ENCODE measurements at regions not wholly inside any gene's neighbourhood (a gene's known extent, or its start where the extent isn't known, plus 50 kb on each side); places are given as distances from the start of the nearest gene placed in this dataset.

GRCh38 chr3:4042869-4043268 lies 243.6 kb downstream of the LRRN1 start:
- no peak overlapping the region for H3K4me3 Mint-ChIP-seq (ENCODE audit: unreplicated experiment)
- Histone ChIP-seq H3K36me3 (ENCODE audit: insufficient read depth, low read length) (no peaks in the 10 kb centered on the region), H3K4me3 (ENCODE audit: insufficient read depth, low read depth, low read length) (no peak overlapping the region), H3K27me3 (ENCODE audit: insufficient read depth, low read length) (no peaks in the 10 kb centered on the region), H3K79me2 (ENCODE audit: insufficient read depth, low read length) (no peaks in the 10 kb centered on the region), H3K4me2 (ENCODE audit: low read length) (no peak overlapping the region), H3K9ac (ENCODE audit: low read length) (no peak overlapping the region), H4K20me1 (ENCODE audit: insufficient read depth, low read length) (no peaks in the 10 kb centered on the region), H3K9me3 (ENCODE audit: insufficient read depth, low read depth, low read length) (no peaks in the 10 kb centered on the region), H3K27ac (ENCODE audit: low read depth, low read length) (no peak overlapping the region), H3K4me1 (ENCODE audit: insufficient read depth, low read length) (no peaks in the 10 kb centered on the region), H2AFZ (ENCODE audit: low read depth, low read length) (no peak overlapping the region)
- DNase-seq (ENCODE audit: low read depth) (no peak), FAIRE-seq (no peak)
- no peaks in the 10 kb centered on the region for H3K36me3 Mint-ChIP-seq (ENCODE audit: low read depth, unreplicated experiment)
- H3K27me3 Mint-ChIP-seq (ENCODE audit: low read depth, unreplicated experiment): no peaks in the 10 kb centered on the region
- no peaks in the 10 kb centered on the region for H3K9me3 Mint-ChIP-seq (ENCODE audit: unreplicated experiment)
- H3K27ac Mint-ChIP-seq (ENCODE audit: unreplicated experiment): no peak overlapping the region
- H3K4me1 Mint-ChIP-seq (ENCODE audit: low read depth, unreplicated experiment): no peaks in the 10 kb centered on the region
- no peak for TF ChIP-seq EZH2 (IDR thresholded peaks at IDR 0.05; ENCODE audit: insufficient read depth, low read length)
- TF ChIP-seq CTCF (IDR thresholded peaks at IDR 0.05; ENCODE audit: insufficient read depth, low read depth, low read length): no peak

- Histone ChIP-seq H3K27me3 (ENCODE audit: insufficient read depth, low read length) (no peaks in the 10 kb centered on the region), H3K27ac (ENCODE audit: low read depth, low read length) (no peak overlapping the region), H3K4me2 (ENCODE audit: low read length) (no peak overlapping the region), H2AFZ (ENCODE audit: low read depth, low read length) (no peak overlapping the region), H3K79me2 (ENCODE audit: insufficient read depth, low read length) (no peaks in the 10 kb centered on the region), H3K9ac (ENCODE audit: low read length) (no peak overlapping the region), H4K20me1 (ENCODE audit: insufficient read depth, low read length) (no peaks in the 10 kb centered on the region), H3K9me3 (ENCODE audit: insufficient read depth, low read depth, low read length) (no peaks in the 10 kb centered on the region), H3K36me3 (ENCODE audit: insufficient read depth, low read length) (no peaks in the 10 kb centered on the region), H3K4me1 (ENCODE audit: insufficient read depth, low read length) (no peaks in the 10 kb centered on the region), H3K4me3 (ENCODE audit: insufficient read depth, low read depth, low read length) (no peak overlapping the region)
- TF ChIP-seq CTCF (IDR thresholded peaks at IDR 0.05; ENCODE audit: insufficient read depth, low read depth, low read length): no peak
- TF ChIP-seq EZH2 (IDR thresholded peaks at IDR 0.05; ENCODE audit: insufficient read depth, low read length): no peak
- Mint-ChIP-seq H3K9me3 (ENCODE audit: unreplicated experiment) (no peaks in the 10 kb centered on the region), H3K27me3 (ENCODE audit: low read depth, unreplicated experiment) (no peaks in the 10 kb centered on the region), H3K4me1 (ENCODE audit: low read depth, unreplicated experiment) (no peaks in the 10 kb centered on the region), H3K36me3 (ENCODE audit: low read depth, unreplicated experiment) (no peaks in the 10 kb centered on the region), H3K27ac (ENCODE audit: unreplicated experiment) (no peak overlapping the region), H3K4me3 (ENCODE audit: unreplicated experiment) (no peak overlapping the region)
- peak; percentile 3 for DNase-seq (ENCODE audit: low read depth)
- no peak for FAIRE-seq
These were observed 244.8 kb downstream of the LRRN1 start for GRCh38 chr3:4043867-4044575.

- no peak overlapping the region for H2AFZ ChIP-seq (ENCODE audit: low read depth, low read length)
- no peak overlapping the region for H3K4me2 ChIP-seq (ENCODE audit: low read length)
- Mint-ChIP-seq H3K4me1 (ENCODE audit: low read depth, unreplicated experiment) (no peaks in the 10 kb centered on the region), H3K9me3 (ENCODE audit: unreplicated experiment) (no peaks in the 10 kb centered on the region), H3K36me3 (ENCODE audit: low read depth, unreplicated experiment) (no peaks in the 10 kb centered on the region), H3K27me3 (ENCODE audit: low read depth, unreplicated experiment) (no peaks in the 10 kb centered on the region), H3K4me3 (ENCODE audit: unreplicated experiment) (no peak overlapping the region), H3K27ac (ENCODE audit: unreplicated experiment) (no peak overlapping the region)
- H3K4me3 ChIP-seq (ENCODE audit: insufficient read depth, low read depth, low read length): no peak overlapping the region
- H3K79me2 ChIP-seq (ENCODE audit: insufficient read depth, low read length): no peaks in the 10 kb centered on the region
- H3K4me1 ChIP-seq (ENCODE audit: insufficient read depth, low read length): no peaks in the 10 kb centered on the region
- H3K9ac ChIP-seq (ENCODE audit: low read length): no peak overlapping the region
- H3K27ac ChIP-seq (ENCODE audit: low read depth, low read length): no peak overlapping the region
- H3K27me3 ChIP-seq (ENCODE audit: insufficient read depth, low read length): no peaks in the 10 kb centered on the region
- no peaks in the 10 kb centered on the region for H3K36me3 ChIP-seq (ENCODE audit: insufficient read depth, low read length)
- TF ChIP-seq CTCF (IDR thresholded peaks at IDR 0.05; ENCODE audit: insufficient read depth, low read depth, low read length) (no peak), EZH2 (IDR thresholded peaks at IDR 0.05; ENCODE audit: insufficient read depth, low read length) (no peak)
- DNase-seq (ENCODE audit: low read depth) (no peak), FAIRE-seq (no peak)
- H4K20me1 ChIP-seq (ENCODE audit: insufficient read depth, low read length): no peaks in the 10 kb centered on the region
- H3K9me3 ChIP-seq (ENCODE audit: insufficient read depth, low read depth, low read length): no peaks in the 10 kb centered on the region
These were observed 245.4 kb downstream of the LRRN1 start for GRCh38 chr3:4044619-4045018.

All from astrocyte (in vitro differentiated cells and primary cell).